ENCODE measurements at regions not wholly inside any gene's neighbourhood (a gene's known extent, or its start where the extent isn't known, plus 50 kb on each side); places are given as distances from the start of the nearest gene placed in this dataset.

GRCh38 chr3:14295801-14296200, 106.6 kb upstream of the SLC6A6 start:
- Histone ChIP-seq H3K23ac (ENCODE audit: low read length) (no peak overlapping the region), H4K5ac (ENCODE audit: low read length) (no peak overlapping the region), H4K8ac (ENCODE audit: low read depth, low read length) (no peak overlapping the region), H3K79me1 (ENCODE audit: low read length) (no peaks in the 10 kb centered on the region), H3K18ac (ENCODE audit: low read length) (no peak overlapping the region), H3K27ac (ENCODE audit: low read depth, low read length) (no peak overlapping the region), H3K4me3 (ENCODE audit: low read length) (no peak overlapping the region), H2BK120ac (ENCODE audit: low read depth, low read length) (no peak overlapping the region), H3K79me2 (ENCODE audit: control insufficient read depth, insufficient read depth, low read length) (no peaks in the 10 kb centered on the region), H3K4ac (ENCODE audit: low read depth, low read length) (no peak overlapping the region), H2BK5ac (ENCODE audit: low read length) (no peak overlapping the region), H3K27me3 (ENCODE audit: insufficient read depth, low read length, poor library complexity) (no peaks in the 10 kb centered on the region), H2BK15ac (replicated peaks; ENCODE audit: low read depth) (no peak overlapping the region), H3K9ac (ENCODE audit: low read length) (no peak overlapping the region), H3K4me2 (ENCODE audit: low read length) (no peak overlapping the region), H2AK5ac (ENCODE audit: low read length) (no peak overlapping the region), H3K36me3 (ENCODE audit: control insufficient read depth, insufficient read depth, low read length) (no peaks in the 10 kb centered on the region), H3K56ac (ENCODE audit: low read length) (no peak overlapping the region), H3K4me1 (ENCODE audit: control insufficient read depth, low read depth, low read length) (peaks cover 2% of the 10 kb centered on the region)
- no peak for DNase-seq
- no CpG with 5 or more reads among the region's 5 CpGs for WGBS (ENCODE audit: extremely low coverage, insufficient coverage, low lambda C conversion rate)

GRCh38 chr3:14297305-14297704, 105.1 kb upstream of the SLC6A6 start:
- Histone ChIP-seq H3K79me1 (ENCODE audit: low read length) (no peaks in the 10 kb centered on the region), H2BK120ac (ENCODE audit: low read depth, low read length) (no peak overlapping the region), H2BK15ac (replicated peaks; ENCODE audit: low read depth) (peak overlapping the region; percentile 0), H3K4ac (ENCODE audit: low read depth, low read length) (no peak overlapping the region), H3K18ac (ENCODE audit: low read length) (peak overlapping the region; percentile 33), H3K36me3 (ENCODE audit: control insufficient read depth, insufficient read depth, low read length) (no peaks in the 10 kb centered on the region), H2AK5ac (ENCODE audit: low read length) (no peak overlapping the region), H3K4me1 (ENCODE audit: control insufficient read depth, low read depth, low read length) (peaks cover 2% of the 10 kb centered on the region), H3K9ac (ENCODE audit: low read length) (peak overlapping the region; percentile 43), H3K27me3 (ENCODE audit: insufficient read depth, low read length, poor library complexity) (no peaks in the 10 kb centered on the region), H4K8ac (ENCODE audit: low read depth, low read length) (no peak overlapping the region), H4K5ac (ENCODE audit: low read length) (no peak overlapping the region), H3K23ac (ENCODE audit: low read length) (no peak overlapping the region), H3K79me2 (ENCODE audit: control insufficient read depth, insufficient read depth, low read length) (no peaks in the 10 kb centered on the region), H3K27ac (ENCODE audit: low read depth, low read length) (no peak overlapping the region), H3K4me3 (ENCODE audit: low read length) (no peak overlapping the region), H3K56ac (ENCODE audit: low read length) (peak overlapping the region; percentile 80), H3K4me2 (ENCODE audit: low read length) (peak overlapping the region; percentile 14), H2BK5ac (ENCODE audit: low read length) (no peak overlapping the region)
- DNase-seq, result peak; percentile 44
- no CpG with 5 or more reads among the region's 8 CpGs for WGBS (ENCODE audit: extremely low coverage, insufficient coverage, low lambda C conversion rate)

GRCh38 chr3:14297784-14298236, 104.6 kb upstream of the SLC6A6 start:
- Histone ChIP-seq H3K23ac (ENCODE audit: low read length) (no peak overlapping the region), H2AK5ac (ENCODE audit: low read length) (peak overlapping the region; percentile 33), H3K36me3 (ENCODE audit: control insufficient read depth, insufficient read depth, low read length) (no peaks in the 10 kb centered on the region), H4K8ac (ENCODE audit: low read depth, low read length) (peak overlapping the region; percentile 58), H2BK5ac (ENCODE audit: low read length) (no peak overlapping the region), H3K79me2 (ENCODE audit: control insufficient read depth, insufficient read depth, low read length) (no peaks in the 10 kb centered on the region), H3K4ac (ENCODE audit: low read depth, low read length) (peak overlapping the region; percentile 57), H3K79me1 (ENCODE audit: low read length) (no peaks in the 10 kb centered on the region), H3K9ac (ENCODE audit: low read length) (peak overlapping the region; percentile 43), H4K5ac (ENCODE audit: low read length) (no peak overlapping the region), H3K18ac (ENCODE audit: low read length) (peak overlapping the region; percentile 33), H3K27me3 (ENCODE audit: insufficient read depth, low read length, poor library complexity) (no peaks in the 10 kb centered on the region), H3K4me2 (ENCODE audit: low read length) (peak overlapping the region; percentile 14), H2BK120ac (ENCODE audit: low read depth, low read length) (no peak overlapping the region), H3K27ac (ENCODE audit: low read depth, low read length) (no peak overlapping the region), H2BK15ac (replicated peaks; ENCODE audit: low read depth) (peak overlapping the region; percentile 0), H3K56ac (ENCODE audit: low read length) (peak overlapping the region; percentile 80), H3K4me3 (ENCODE audit: low read length) (no peak overlapping the region), H3K4me1 (ENCODE audit: control insufficient read depth, low read depth, low read length) (peaks cover 2% of the 10 kb centered on the region)
- DNase-seq, result peak; percentile 46
- no CpG with 5 or more reads among the region's 37 CpGs for WGBS (ENCODE audit: extremely low coverage, insufficient coverage, low lambda C conversion rate)

- H4K5ac ChIP-seq (ENCODE audit: low read length), result no peak overlapping the region
- H2BK120ac ChIP-seq (ENCODE audit: low read depth, low read length), result no peak overlapping the region
- no CpG with 5 or more reads among the region's 5 CpGs for WGBS (ENCODE audit: extremely low coverage, insufficient coverage, low lambda C conversion rate)
- peaks cover 2% of the 10 kb centered on the region for H3K4me1 ChIP-seq (ENCODE audit: control insufficient read depth, low read depth, low read length)
- no peaks in the 10 kb centered on the region for H3K27me3 ChIP-seq (ENCODE audit: insufficient read depth, low read length, poor library complexity)
- H3K56ac ChIP-seq (ENCODE audit: low read length), result peak overlapping the region; percentile 80
- H4K8ac ChIP-seq (ENCODE audit: low read depth, low read length), result no peak overlapping the region
- no peak overlapping the region for H3K18ac ChIP-seq (ENCODE audit: low read length)
- H3K36me3 ChIP-seq (ENCODE audit: control insufficient read depth, insufficient read depth, low read length), result no peaks in the 10 kb centered on the region
- H3K27ac ChIP-seq (ENCODE audit: low read depth, low read length), result no peak overlapping the region
- H3K4ac ChIP-seq (ENCODE audit: low read depth, low read length), result no peak overlapping the region
- no peak overlapping the region for H3K9ac ChIP-seq (ENCODE audit: low read length)
- H2BK15ac ChIP-seq (replicated peaks; ENCODE audit: low read depth), result no peak overlapping the region
- no peak overlapping the region for H3K4me3 ChIP-seq (ENCODE audit: low read length)
- H3K4me2 ChIP-seq (ENCODE audit: low read length), result no peak overlapping the region
- no peak overlapping the region for H2AK5ac ChIP-seq (ENCODE audit: low read length)
- no peaks in the 10 kb centered on the region for H3K79me2 ChIP-seq (ENCODE audit: control insufficient read depth, insufficient read depth, low read length)
- H2BK5ac ChIP-seq (ENCODE audit: low read length), result no peak overlapping the region
- DNase-seq, result no peak
- no peaks in the 10 kb centered on the region for H3K79me1 ChIP-seq (ENCODE audit: low read length)
- H3K23ac ChIP-seq (ENCODE audit: low read length), result no peak overlapping the region
Measured at GRCh38 chr3:14298442-14298841, 104.0 kb upstream of the SLC6A6 start.

GRCh38 chr3:14298991-14299555, 103.3 kb upstream of the SLC6A6 start:
- Histone ChIP-seq H3K18ac (ENCODE audit: low read length) (no peak overlapping the region), H3K9ac (ENCODE audit: low read length) (no peak overlapping the region), H3K4me3 (ENCODE audit: low read length) (no peak overlapping the region), H3K79me1 (ENCODE audit: low read length) (no peaks in the 10 kb centered on the region), H3K27ac (ENCODE audit: low read depth, low read length) (no peak overlapping the region), H3K4ac (ENCODE audit: low read depth, low read length) (no peak overlapping the region), H3K56ac (ENCODE audit: low read length) (no peak overlapping the region), H2BK15ac (replicated peaks; ENCODE audit: low read depth) (no peak overlapping the region), H3K4me1 (ENCODE audit: control insufficient read depth, low read depth, low read length) (peaks cover 2% of the 10 kb centered on the region), H3K27me3 (ENCODE audit: insufficient read depth, low read length, poor library complexity) (no peaks in the 10 kb centered on the region), H2BK5ac (ENCODE audit: low read length) (no peak overlapping the region), H2BK120ac (ENCODE audit: low read depth, low read length) (no peak overlapping the region), H4K5ac (ENCODE audit: low read length) (no peak overlapping the region), H3K23ac (ENCODE audit: low read length) (no peak overlapping the region), H3K4me2 (ENCODE audit: low read length) (no peak overlapping the region), H2AK5ac (ENCODE audit: low read length) (no peak overlapping the region), H3K36me3 (ENCODE audit: control insufficient read depth, insufficient read depth, low read length) (no peaks in the 10 kb centered on the region), H4K8ac (ENCODE audit: low read depth, low read length) (no peak overlapping the region), H3K79me2 (ENCODE audit: control insufficient read depth, insufficient read depth, low read length) (no peaks in the 10 kb centered on the region)
- no peak for DNase-seq
- WGBS (ENCODE audit: extremely low coverage, insufficient coverage, low lambda C conversion rate), result no CpG with 5 or more reads among the region's 8 CpGs

- Histone ChIP-seq H3K4ac (ENCODE audit: low read depth, low read length) (no peak overlapping the region), H2AK5ac (ENCODE audit: low read length) (no peak overlapping the region), H3K4me3 (ENCODE audit: low read length) (no peak overlapping the region), H2BK120ac (ENCODE audit: low read depth, low read length) (no peak overlapping the region), H3K36me3 (ENCODE audit: control insufficient read depth, insufficient read depth, low read length) (no peaks in the 10 kb centered on the region), H3K56ac (ENCODE audit: low read length) (no peak overlapping the region), H3K79me2 (ENCODE audit: control insufficient read depth, insufficient read depth, low read length) (no peaks in the 10 kb centered on the region), H4K5ac (ENCODE audit: low read length) (no peak overlapping the region), H3K4me2 (ENCODE audit: low read length) (no peak overlapping the region), H3K18ac (ENCODE audit: low read length) (no peak overlapping the region), H3K9ac (ENCODE audit: low read length) (no peak overlapping the region), H4K8ac (ENCODE audit: low read depth, low read length) (no peak overlapping the region), H3K27me3 (ENCODE audit: insufficient read depth, low read length, poor library complexity) (no peaks in the 10 kb centered on the region), H3K4me1 (ENCODE audit: control insufficient read depth, low read depth, low read length) (peaks cover 2% of the 10 kb centered on the region), H3K79me1 (ENCODE audit: low read length) (no peaks in the 10 kb centered on the region), H2BK15ac (replicated peaks; ENCODE audit: low read depth) (no peak overlapping the region), H2BK5ac (ENCODE audit: low read length) (no peak overlapping the region), H3K23ac (ENCODE audit: low read length) (no peak overlapping the region), H3K27ac (ENCODE audit: low read depth, low read length) (no peak overlapping the region)
- WGBS (ENCODE audit: extremely low coverage, insufficient coverage, low lambda C conversion rate), result no CpG with 5 or more reads among the region's 5 CpGs
- DNase-seq, result no peak
Measured at GRCh38 chr3:14299767-14300166, 102.6 kb upstream of the SLC6A6 start.
